Activated CD4-positive, alpha-beta T cell treated with anti-CD3 and anti-CD28 coated beads, Interleukin-2, amount 50 U/mL, for 16 hours (primary cell): ENCODE measurements at regions not wholly inside any gene's neighbourhood (a gene's known extent, or its start where the extent isn't known, plus 50 kb on each side); places are given as distances from the start of the nearest gene placed in this dataset.

ENCODE experiments used
- DNase-seq: peaks from one replicate; pipeline ENCODE4 v3.0.0-alpha.2; 2020

- DNase-seq: no peak
Observed at GRCh38 chr2:38509947-38510326, 92.8 kb downstream of the HNRNPLL start.

- no peak for DNase-seq
Observed at GRCh38 chr2:38509314-38509946, 93.3 kb downstream of the HNRNPLL start.

GRCh38 chr2:38508311-38509039 is 94.3 kb downstream of the HNRNPLL start:
- peak; percentile 86 for DNase-seq

- no peak for DNase-seq
Observed at GRCh38 chr2:38507712-38508111, 95.0 kb downstream of the HNRNPLL start.

- peak; percentile 8 for DNase-seq
Observed at GRCh38 chr2:38505779-38506178, 96.9 kb downstream of the HNRNPLL start.

GRCh38 chr2:38504169-38504568 is 98.6 kb downstream of the HNRNPLL start:
- no peak for DNase-seq

- no peak for DNase-seq
Observed at GRCh38 chr2:38502107-38502506, 100.6 kb downstream of the HNRNPLL start.

- DNase-seq: no peak
Observed at GRCh38 chr2:38500283-38500634, 102.5 kb downstream of the HNRNPLL start.

- no peak for DNase-seq
Observed at GRCh38 chr2:38499548-38500282, 103.0 kb downstream of the HNRNPLL start.

GRCh38 chr2:38498045-38498481 is 104.7 kb downstream of the HNRNPLL start:
- no peak for DNase-seq

- no peak for DNase-seq
Observed at GRCh38 chr2:38497670-38498037, 105.1 kb downstream of the HNRNPLL start.

GRCh38 chr2:38496927-38497669 is 105.6 kb downstream of the HNRNPLL start:
- DNase-seq: no peak

GRCh38 chr2:38495880-38496279 is 106.8 kb downstream of the HNRNPLL start:
- DNase-seq: no peak

GRCh38 chr2:38494394-38494793 is 108.3 kb downstream of the HNRNPLL start:
- no peak for DNase-seq

GRCh38 chr2:38492042-38492615 is 110.6 kb downstream of the HNRNPLL start:
- no peak for DNase-seq

- no peak for DNase-seq
Observed at GRCh38 chr2:38491436-38491835, 111.3 kb downstream of the HNRNPLL start.

GRCh38 chr2:38489846-38490245 is 112.8 kb upstream of the ATL2 start:
- DNase-seq: no peak

- DNase-seq: no peak
Observed at GRCh38 chr2:38487852-38488251, 110.8 kb upstream of the ATL2 start.

- DNase-seq: no peak
Observed at GRCh38 chr2:38486213-38487026, 109.3 kb upstream of the ATL2 start.

- DNase-seq: no peak
Observed at GRCh38 chr2:38485734-38486133, 108.7 kb upstream of the ATL2 start.

GRCh38 chr2:38484957-38485356 is 107.9 kb upstream of the ATL2 start:
- no peak for DNase-seq
